GM21390 (cell line): ENCODE measurements at regions not wholly inside any gene's neighbourhood (a gene's known extent, or its start where the extent isn't known, plus 50 kb on each side); places are given as distances from the start of the nearest gene placed in this dataset.

Experiments used
- ATAC-seq: cut with Tn5 transposase; IDR thresholded peaks from one replicate; pipeline ENCODE4 v1.9.1; 2021; ENCODE audit not compliant: unreplicated experiment

DNA sequence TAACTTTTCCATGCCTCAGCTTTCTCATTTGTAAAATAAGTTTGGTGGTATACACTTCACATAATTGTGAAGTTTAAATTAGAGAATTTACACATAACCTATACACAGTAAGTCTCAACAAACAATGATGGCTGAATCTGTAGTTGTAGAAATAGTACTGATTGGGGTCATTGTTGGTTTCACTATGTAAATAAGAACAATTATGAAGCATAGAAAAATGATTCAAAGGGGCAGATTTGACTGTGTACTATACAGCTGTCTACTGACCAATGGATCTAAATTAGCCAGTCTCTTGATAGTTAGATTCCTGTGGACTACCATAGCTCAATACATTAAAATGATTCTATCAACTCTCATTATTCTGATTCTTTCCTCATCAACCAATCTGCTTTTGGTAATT lies 181.1 kb upstream of the STXBP5 start:
- ATAC-seq: no peak

GRCh38 chr6:147023581-147023980 lies 180.6 kb upstream of the STXBP5 start:
- ATAC-seq: no peak

DNA sequence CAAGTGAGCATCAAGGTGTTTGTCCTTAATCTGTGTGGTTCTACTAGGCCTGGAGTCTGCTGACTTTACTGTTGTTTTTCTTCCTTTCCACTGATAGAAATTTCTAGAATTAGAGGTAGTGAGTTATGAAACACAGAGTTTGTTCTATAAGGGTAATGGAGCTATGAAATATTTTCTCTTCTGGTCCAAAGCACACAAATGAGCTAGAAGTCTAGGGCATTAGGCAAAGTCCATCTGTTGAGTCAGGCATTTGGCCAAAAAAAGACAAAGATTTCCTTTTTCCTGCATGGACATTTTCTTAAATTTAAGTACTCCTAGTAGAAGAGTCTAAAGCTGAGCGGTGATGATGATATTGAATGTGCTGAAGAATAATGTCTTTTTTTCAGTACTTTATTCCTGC lies 174.3 kb upstream of the STXBP5 start:
- ATAC-seq: no peak

DNA sequence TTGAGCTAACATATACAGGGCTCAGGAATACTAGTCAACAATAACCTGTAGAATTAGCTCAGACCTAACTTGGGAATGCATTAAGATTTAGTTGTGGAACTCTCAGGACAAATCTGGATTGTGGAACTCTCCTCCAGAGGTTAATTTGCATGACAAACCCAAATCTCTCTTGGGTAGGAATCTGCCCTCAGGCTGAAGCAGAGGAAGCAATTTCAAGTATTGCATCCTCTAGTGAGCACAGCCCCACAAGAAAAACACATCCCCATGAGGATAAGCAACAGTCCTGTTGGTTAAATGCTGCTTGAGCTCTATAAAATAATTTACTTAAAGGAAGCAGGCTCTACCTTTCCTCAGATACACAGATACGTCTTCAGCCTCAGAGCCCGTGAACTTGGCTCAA lies 170.9 kb upstream of the STXBP5 start:
- ATAC-seq: no peak

- no peak for ATAC-seq
Observed at GRCh38 chr6:147035886-147036285, 168.3 kb upstream of the STXBP5 start.

GRCh38 chr6:147037881-147038280 lies 166.3 kb upstream of the STXBP5 start:
- ATAC-seq: no peak

GRCh38 chr6:147040121-147040910 lies 163.9 kb upstream of the STXBP5 start:
- ATAC-seq: no peak

DNA sequence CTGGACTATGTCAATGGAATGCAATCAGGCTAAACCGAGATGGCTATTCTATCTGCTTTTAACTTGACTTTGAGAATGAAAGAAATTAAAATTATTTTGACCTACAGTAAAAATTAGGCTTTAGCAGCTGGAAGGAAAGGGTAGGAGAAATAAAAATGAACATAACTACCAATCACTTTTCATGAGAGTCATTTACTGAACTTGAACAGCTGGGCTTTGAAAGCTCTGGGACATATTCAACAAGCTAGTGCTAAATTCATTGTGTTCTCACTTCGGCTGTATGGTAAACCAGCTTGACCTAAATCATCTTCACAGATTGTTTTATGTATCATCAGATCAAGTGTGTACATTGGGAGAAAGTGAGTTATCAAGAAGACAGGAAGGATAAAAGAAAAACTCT lies 161.5 kb upstream of the STXBP5 start:
- ATAC-seq: no peak

DNA sequence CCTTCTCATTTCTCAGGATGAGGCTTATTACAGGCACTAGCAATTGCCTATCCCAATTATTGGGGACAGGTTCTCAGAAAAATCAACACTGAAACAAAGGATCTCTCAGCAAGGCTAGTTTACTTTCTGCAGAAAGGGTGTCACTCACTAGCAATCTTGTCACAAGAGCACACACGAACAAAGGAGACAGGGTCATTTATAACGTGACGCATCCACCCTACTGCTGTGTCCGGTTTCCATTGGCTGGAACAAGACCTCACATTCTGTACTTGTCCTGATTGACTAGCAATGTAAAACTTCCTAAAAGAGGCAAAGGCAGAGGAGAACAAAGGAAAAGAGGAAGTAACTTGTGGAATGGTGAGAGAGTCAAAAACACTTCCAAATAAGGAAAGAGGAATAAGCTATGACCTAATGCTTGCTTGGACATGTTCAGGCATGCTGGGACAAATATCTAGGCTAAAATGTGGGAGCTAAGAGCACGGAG lies 160.2 kb upstream of the STXBP5 start:
- ATAC-seq: no peak

DNA sequence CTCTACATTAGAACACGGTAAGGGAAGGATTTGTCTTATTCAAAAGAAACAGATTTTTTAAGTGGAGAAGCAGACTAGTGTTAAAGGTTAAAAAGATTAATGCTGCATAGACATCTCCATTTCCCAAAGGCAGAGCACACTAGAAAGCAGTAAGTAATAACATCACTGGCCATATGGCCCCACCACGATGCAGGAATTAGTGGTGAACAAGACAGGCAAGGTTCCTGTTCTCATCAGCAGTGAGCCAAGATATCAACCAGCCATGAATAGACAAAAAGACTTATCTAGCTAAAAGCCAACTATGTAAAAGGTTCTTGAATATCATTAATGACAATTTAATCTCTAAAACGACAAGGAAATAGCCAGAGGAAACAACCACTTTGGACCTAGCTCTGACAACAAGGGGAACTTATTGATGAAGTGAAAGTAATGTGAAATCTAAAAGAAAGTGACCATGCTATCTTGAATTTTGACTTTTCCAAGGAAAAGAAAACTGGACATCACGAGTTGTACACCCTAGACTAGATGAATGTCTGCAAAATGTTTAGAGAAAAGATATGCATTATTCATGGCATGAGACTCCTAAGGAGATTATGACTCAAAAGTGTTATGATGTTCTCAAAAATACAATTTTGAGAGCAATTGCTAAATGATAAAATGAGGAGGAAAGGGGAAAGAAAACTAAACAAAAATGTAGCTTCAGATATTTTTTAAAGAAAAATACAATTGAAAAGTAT lies 157.9 kb upstream of the STXBP5 start:
- no peak for ATAC-seq

- ATAC-seq: no peak
Observed at GRCh38 chr6:147048930-147049329, 155.3 kb upstream of the STXBP5 start.

- no peak for ATAC-seq
Observed at GRCh38 chr6:147053311-147053921, 150.8 kb upstream of the STXBP5 start.

- ATAC-seq: no peak
Observed at GRCh38 chr6:147054158-147054557, 150.1 kb upstream of the STXBP5 start.

DNA sequence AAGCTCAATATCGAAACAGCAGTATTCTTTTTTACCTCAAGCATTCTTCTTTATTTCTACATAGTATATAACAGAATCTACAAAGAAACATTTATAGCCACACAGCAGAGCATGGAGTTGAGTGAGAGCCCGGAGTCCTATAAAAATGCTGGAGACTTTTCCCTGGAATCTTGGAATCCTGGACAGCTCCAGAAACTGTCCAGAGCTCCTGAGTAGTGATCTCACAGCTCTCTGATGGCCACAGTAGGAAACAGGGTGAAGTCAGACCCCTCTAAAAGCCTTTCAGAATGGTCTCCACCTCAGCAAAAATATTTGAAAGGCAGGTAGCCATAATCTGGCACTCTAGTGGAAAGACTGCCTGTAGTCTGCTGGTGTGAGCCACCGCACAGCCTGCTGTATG lies 149.3 kb upstream of the STXBP5 start:
- ATAC-seq: no peak

DNA sequence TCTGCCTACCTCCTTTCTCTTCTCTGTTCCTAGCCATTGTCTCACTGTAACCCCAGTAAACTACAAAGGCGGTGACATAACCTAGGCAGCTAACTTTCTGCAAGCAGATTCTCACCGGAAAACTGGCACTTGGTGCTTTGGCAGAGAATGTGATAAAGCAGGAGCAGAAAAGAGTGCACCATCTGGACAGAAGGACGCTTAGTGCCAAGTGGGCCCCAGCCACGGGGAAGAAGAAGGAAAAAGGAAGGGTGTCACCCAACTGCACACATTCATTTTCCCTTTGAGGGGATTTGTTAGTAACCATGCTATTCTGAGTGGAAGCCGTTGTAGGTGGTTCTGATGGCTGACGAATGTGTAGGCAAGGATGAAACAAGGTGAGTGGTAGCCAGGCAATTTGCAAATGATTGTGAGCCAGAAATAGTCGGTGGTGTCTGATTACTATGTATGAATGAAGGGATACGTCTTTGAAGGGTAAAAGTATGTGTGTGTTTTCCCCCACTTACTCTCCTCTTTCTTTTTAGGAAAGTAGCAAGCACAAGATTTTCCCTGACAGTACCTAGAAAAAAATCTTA lies 148.3 kb upstream of the STXBP5 start:
- ATAC-seq: no peak

GRCh38 chr6:147057188-147057587 lies 147.0 kb upstream of the STXBP5 start:
- no peak for ATAC-seq

- no peak for ATAC-seq
Observed at GRCh38 chr6:147057705-147058342, 146.4 kb upstream of the STXBP5 start.

- ATAC-seq: no peak
Observed at GRCh38 chr6:147058786-147059385, 145.3 kb upstream of the STXBP5 start.

GRCh38 chr6:147060636-147061035 lies 143.6 kb upstream of the STXBP5 start:
- ATAC-seq: no peak

DNA sequence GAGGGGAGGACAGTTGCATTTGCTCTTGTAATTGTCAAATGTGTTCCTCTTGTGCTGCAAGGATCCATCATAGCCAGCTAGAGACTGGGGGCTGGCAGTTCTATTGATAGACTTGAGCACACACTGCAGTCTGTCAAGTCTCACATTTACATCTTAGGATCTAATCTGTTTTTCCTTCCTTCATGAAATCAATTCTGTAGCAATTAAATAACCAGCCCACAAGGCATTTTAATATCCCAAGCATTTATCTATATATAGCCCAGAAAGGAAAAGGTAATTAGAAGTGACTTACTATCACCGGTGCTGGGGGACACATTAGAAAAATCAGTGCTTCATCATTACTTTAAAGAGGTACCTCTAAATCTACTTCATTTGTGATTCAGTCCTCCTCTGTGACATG lies 143.0 kb upstream of the STXBP5 start:
- ATAC-seq: no peak
